ENCODE measurements at regions not wholly inside any gene's neighbourhood (a gene's known extent, or its start where the extent isn't known, plus 50 kb on each side); places are given as distances from the start of the nearest gene placed in this dataset.

- DNase-seq, result no peak
- Mint-ChIP-seq H3K4me3 (no peak overlapping the region), H3K27me3 (peaks cover 1% of the 10 kb centered on the region), H3K36me3 (ENCODE audit: low read depth) (no peaks in the 10 kb centered on the region), H3K9me3 (no peaks in the 10 kb centered on the region), H3K27ac (no peak overlapping the region), H3K4me1 (no peaks in the 10 kb centered on the region)
- ChIA-PET POLR2A (no interaction called here), CTCF (no interaction called here)
Measured at GRCh38 chr4:98784947-98785706, 126.7 kb upstream of the TSPAN5 start.

- Mint-ChIP-seq H3K36me3 (ENCODE audit: low read depth) (no peaks in the 10 kb centered on the region), H3K9me3 (no peaks in the 10 kb centered on the region)
- POLR2A ChIA-PET, result no interaction called here
Measured at GRCh38 chr4:98781641-98782357, 123.4 kb upstream of the TSPAN5 start.

GRCh38 chr4:98780926-98781325, 122.5 kb upstream of the TSPAN5 start:
- CTCF ChIA-PET, result no interaction called here
- H3K4me3 Mint-ChIP-seq, result no peak overlapping the region
- no peaks in the 10 kb centered on the region for H3K36me3 Mint-ChIP-seq (ENCODE audit: low read depth)
- H3K9me3 Mint-ChIP-seq, result no peaks in the 10 kb centered on the region
- no peak for DNase-seq
- no peaks in the 10 kb centered on the region for H3K27me3 Mint-ChIP-seq
- POLR2A ChIA-PET, result no interaction called here
- H3K4me1 Mint-ChIP-seq, result no peaks in the 10 kb centered on the region
- H3K27ac Mint-ChIP-seq, result no peak overlapping the region

More at GRCh38 chr4:98781641-98782357, 123.4 kb upstream of the TSPAN5 start:
- H3K27me3 Mint-ChIP-seq, result no peaks in the 10 kb centered on the region
- CTCF ChIA-PET, result no interaction called here
- no peaks in the 10 kb centered on the region for H3K4me1 Mint-ChIP-seq
- no peak overlapping the region for H3K27ac Mint-ChIP-seq
- DNase-seq, result no peak
- no peak overlapping the region for H3K4me3 Mint-ChIP-seq

GRCh38 chr4:98779088-98779487, 120.7 kb upstream of the TSPAN5 start:
- POLR2A ChIA-PET, result no interaction called here
- Mint-ChIP-seq H3K36me3 (ENCODE audit: low read depth) (no peaks in the 10 kb centered on the region), H3K9me3 (no peaks in the 10 kb centered on the region), H3K27me3 (no peaks in the 10 kb centered on the region), H3K4me3 (no peak overlapping the region), H3K27ac (no peak overlapping the region), H3K4me1 (no peaks in the 10 kb centered on the region)
- CTCF ChIA-PET, result interaction anchor here (1.1 kb wide), 1 partner anchor 308 kb away, joined by 3 read pairs; no protein-coding TSS in a partner anchor
- DNase-seq, result no peak

GRCh38 chr4:98778206-98778605, 119.8 kb upstream of the TSPAN5 start:
- ChIA-PET CTCF (interaction anchor here (1.1 kb wide), 1 partner anchor 307 kb away, joined by 3 read pairs; no protein-coding TSS in a partner anchor), POLR2A (no interaction called here)
- no peaks in the 10 kb centered on the region for H3K27me3 Mint-ChIP-seq
- no peaks in the 10 kb centered on the region for H3K4me1 Mint-ChIP-seq
- H3K4me3 Mint-ChIP-seq, result no peak overlapping the region
- DNase-seq, result no peak
- no peaks in the 10 kb centered on the region for H3K9me3 Mint-ChIP-seq
- H3K27ac Mint-ChIP-seq, result no peak overlapping the region
- no peaks in the 10 kb centered on the region for H3K36me3 Mint-ChIP-seq (ENCODE audit: low read depth)

- H3K27ac Mint-ChIP-seq, result no peak overlapping the region
- H3K9me3 Mint-ChIP-seq, result no peaks in the 10 kb centered on the region
- H3K4me3 Mint-ChIP-seq, result no peak overlapping the region
- no peaks in the 10 kb centered on the region for H3K36me3 Mint-ChIP-seq (ENCODE audit: low read depth)
- H3K4me1 Mint-ChIP-seq, result no peaks in the 10 kb centered on the region
- H3K27me3 Mint-ChIP-seq, result no peaks in the 10 kb centered on the region
- DNase-seq, result no peak
- ChIA-PET CTCF (interaction anchor here (1.4 kb wide), 1 partner anchor 27 kb away, joined by 4 read pairs; no protein-coding TSS in a partner anchor), POLR2A (no interaction called here)
Measured at GRCh38 chr4:98775672-98776071, 117.3 kb upstream of the TSPAN5 start.

GRCh38 chr4:98773638-98774037, 115.2 kb upstream of the TSPAN5 start:
- CTCF ChIA-PET, result interaction anchor here (0.5 kb wide), 1 partner anchor 31 kb away, joined by 5 read pairs; no protein-coding TSS in a partner anchor

GRCh38 chr4:98771959-98772632, 113.7 kb upstream of the TSPAN5 start:
- Mint-ChIP-seq H3K27ac (no peak overlapping the region), H3K4me3 (no peak overlapping the region), H3K27me3 (no peaks in the 10 kb centered on the region), H3K4me1 (no peaks in the 10 kb centered on the region), H3K36me3 (ENCODE audit: low read depth) (no peaks in the 10 kb centered on the region), H3K9me3 (peaks cover 8% of the 10 kb centered on the region)
- no peak for DNase-seq
- ChIA-PET CTCF (no interaction called here), POLR2A (no interaction called here)

More at GRCh38 chr4:98773638-98774037, 115.2 kb upstream of the TSPAN5 start:
- Mint-ChIP-seq H3K27ac (no peak overlapping the region), H3K27me3 (no peaks in the 10 kb centered on the region), H3K4me1 (no peaks in the 10 kb centered on the region), H3K36me3 (ENCODE audit: low read depth) (no peaks in the 10 kb centered on the region), H3K4me3 (no peak overlapping the region), H3K9me3 (peaks cover 5% of the 10 kb centered on the region)
- no peak for DNase-seq
- POLR2A ChIA-PET, result no interaction called here

- no peaks in the 10 kb centered on the region for H3K36me3 Mint-ChIP-seq (ENCODE audit: low read depth)
- H3K4me3 Mint-ChIP-seq, result no peak overlapping the region
- H3K4me1 Mint-ChIP-seq, result no peaks in the 10 kb centered on the region
- DNase-seq, result no peak
- ChIA-PET POLR2A (no interaction called here), CTCF (no interaction called here)
- H3K9me3 Mint-ChIP-seq, result peaks cover 20% of the 10 kb centered on the region
- H3K27me3 Mint-ChIP-seq, result no peaks in the 10 kb centered on the region
- no peak overlapping the region for H3K27ac Mint-ChIP-seq
Measured at GRCh38 chr4:98765771-98766170, 107.4 kb upstream of the TSPAN5 start.

GRCh38 chr4:98758182-98758581, 99.8 kb upstream of the TSPAN5 start:
- H3K27ac Mint-ChIP-seq, result no peak overlapping the region
- no peaks in the 10 kb centered on the region for H3K9me3 Mint-ChIP-seq
- ChIA-PET CTCF (no interaction called here), POLR2A (no interaction called here)
- H3K36me3 Mint-ChIP-seq (ENCODE audit: low read depth), result no peaks in the 10 kb centered on the region
- DNase-seq, result no peak
- H3K4me3 Mint-ChIP-seq, result no peak overlapping the region
- no peaks in the 10 kb centered on the region for H3K27me3 Mint-ChIP-seq
- no peaks in the 10 kb centered on the region for H3K4me1 Mint-ChIP-seq

GRCh38 chr4:98754736-98755135, 96.3 kb upstream of the TSPAN5 start:
- Mint-ChIP-seq H3K4me3 (no peak overlapping the region), H3K4me1 (no peaks in the 10 kb centered on the region), H3K36me3 (ENCODE audit: low read depth) (no peaks in the 10 kb centered on the region), H3K27ac (no peak overlapping the region), H3K9me3 (no peaks in the 10 kb centered on the region), H3K27me3 (no peaks in the 10 kb centered on the region)
- CTCF ChIA-PET, result no interaction called here
- POLR2A ChIA-PET, result no interaction called here
- DNase-seq, result no peak

GRCh38 chr4:98749206-98749605, 90.8 kb upstream of the TSPAN5 start:
- H3K4me3 Mint-ChIP-seq, result no peak overlapping the region
- H3K9me3 Mint-ChIP-seq, result peaks cover 2% of the 10 kb centered on the region
- no peaks in the 10 kb centered on the region for H3K4me1 Mint-ChIP-seq
- CTCF ChIA-PET, result interaction anchor here (0.7 to 2.8 kb wide), 2 partner anchors 14 to 20 kb away, joined by 3 to 6 read pairs; no protein-coding TSS in a partner anchor
- DNase-seq, result no peak
- POLR2A ChIA-PET, result no interaction called here
- no peak overlapping the region for H3K27ac Mint-ChIP-seq
- H3K27me3 Mint-ChIP-seq, result no peaks in the 10 kb centered on the region
- no peaks in the 10 kb centered on the region for H3K36me3 Mint-ChIP-seq (ENCODE audit: low read depth)

GRCh38 chr4:98748609-98749008, 90.2 kb upstream of the TSPAN5 start:
- no peaks in the 10 kb centered on the region for H3K27me3 Mint-ChIP-seq
- H3K4me3 Mint-ChIP-seq, result no peak overlapping the region
- H3K27ac Mint-ChIP-seq, result no peak overlapping the region
- no peak for DNase-seq
- ChIA-PET POLR2A (no interaction called here), CTCF (interaction anchor here (0.7 to 2.8 kb wide), 2 partner anchors 13 to 20 kb away, joined by 3 to 6 read pairs; no protein-coding TSS in a partner anchor)
- no peaks in the 10 kb centered on the region for H3K36me3 Mint-ChIP-seq (ENCODE audit: low read depth)
- H3K4me1 Mint-ChIP-seq, result no peaks in the 10 kb centered on the region
- peaks cover 2% of the 10 kb centered on the region for H3K9me3 Mint-ChIP-seq

Data from activated CD4-positive, alpha-beta T cell treated with anti-CD3 and anti-CD28 coated beads, Interleukin-2, amount 10 ng/mL, durations not matched to agents 7 days and 5 days (primary cell).